ENCODE measurements at regions not wholly inside any gene's neighbourhood (a gene's known extent, or its start where the extent isn't known, plus 50 kb on each side); places are given as distances from the start of the nearest gene placed in this dataset.

- Histone ChIP-seq H3K36me3 (ENCODE audit: insufficient read depth, low read length) (no peaks in the 10 kb centered on the region), H3K79me2 (ENCODE audit: insufficient read depth, low read length) (no peaks in the 10 kb centered on the region), H3K27me3 (ENCODE audit: insufficient read depth, low read length, poor library complexity) (no peaks in the 10 kb centered on the region), H3K4me3 (ENCODE audit: low read depth in 1 of 2, low read length in 2 of 2) (no peak overlapping the region), H4K20me1 (ENCODE audit: insufficient read depth, low read length) (no peaks in the 10 kb centered on the region), H3K4me1 (ENCODE audit: insufficient read depth, low read length) (no peaks in the 10 kb centered on the region), H2AFZ (ENCODE audit: low read depth, low read length) (no peak overlapping the region), H3K9me3 (ENCODE audit: insufficient read depth, low read length, severe bottlenecking) (peaks cover 4% of the 10 kb centered on the region), H3K4me2 (ENCODE audit: insufficient read depth, low read length) (no peak overlapping the region), H3K9ac (ENCODE audit: low read depth, low read length) (no peak overlapping the region), H3K27ac (ENCODE audit: low read length) (no peak overlapping the region)
- TF ChIP-seq EZH2 (IDR thresholded peaks at IDR 0.05; ENCODE audit: borderline replicate concordance, low read depth, low read length, severe bottlenecking), result no peak
- TF ChIP-seq CTCF (IDR thresholded peaks at IDR 0.05; ENCODE audit: borderline replicate concordance, extremely low read depth, low read length, poor library complexity, severe bottlenecking), result no peak
- ATAC-seq (ENCODE audit: insufficient read depth, low read depth) (no peak), DNase-seq (no peak)
These were observed 588.9 kb downstream of the NTRK3 start for GRCh38 chr15:87667643-87668042.

GRCh38 chr15:87662575-87662974, 594.0 kb downstream of the NTRK3 start:
- H3K4me3 ChIP-seq (ENCODE audit: low read depth in 1 of 2, low read length in 2 of 2), result no peak overlapping the region
- H3K79me2 ChIP-seq (ENCODE audit: insufficient read depth, low read length), result no peaks in the 10 kb centered on the region
- peaks cover 4% of the 10 kb centered on the region for H3K9me3 ChIP-seq (ENCODE audit: insufficient read depth, low read length, severe bottlenecking)
- H3K27ac ChIP-seq (ENCODE audit: low read length), result no peak overlapping the region
- H3K4me1 ChIP-seq (ENCODE audit: insufficient read depth, low read length), result no peaks in the 10 kb centered on the region
- no peaks in the 10 kb centered on the region for H4K20me1 ChIP-seq (ENCODE audit: insufficient read depth, low read length)
- no peak for DNase-seq
- H3K36me3 ChIP-seq (ENCODE audit: insufficient read depth, low read length), result no peaks in the 10 kb centered on the region
- TF ChIP-seq EZH2 (IDR thresholded peaks at IDR 0.05; ENCODE audit: borderline replicate concordance, low read depth, low read length, severe bottlenecking), result no peak
- TF ChIP-seq CTCF (IDR thresholded peaks at IDR 0.05; ENCODE audit: borderline replicate concordance, extremely low read depth, low read length, poor library complexity, severe bottlenecking), result no peak
- H3K4me2 ChIP-seq (ENCODE audit: insufficient read depth, low read length), result no peak overlapping the region
- ATAC-seq (ENCODE audit: insufficient read depth, low read depth), result no peak
- no peak overlapping the region for H2AFZ ChIP-seq (ENCODE audit: low read depth, low read length)
- H3K27me3 ChIP-seq (ENCODE audit: insufficient read depth, low read length, poor library complexity), result no peaks in the 10 kb centered on the region
- no peak overlapping the region for H3K9ac ChIP-seq (ENCODE audit: low read depth, low read length)

- Histone ChIP-seq H3K79me2 (ENCODE audit: insufficient read depth, low read length) (no peaks in the 10 kb centered on the region), H3K9ac (ENCODE audit: low read depth, low read length) (no peak overlapping the region), H3K4me3 (ENCODE audit: low read depth in 1 of 2, low read length in 2 of 2) (no peak overlapping the region), H2AFZ (ENCODE audit: low read depth, low read length) (no peak overlapping the region), H4K20me1 (ENCODE audit: insufficient read depth, low read length) (no peaks in the 10 kb centered on the region), H3K36me3 (ENCODE audit: insufficient read depth, low read length) (no peaks in the 10 kb centered on the region), H3K9me3 (ENCODE audit: insufficient read depth, low read length, severe bottlenecking) (no peaks in the 10 kb centered on the region), H3K27me3 (ENCODE audit: insufficient read depth, low read length, poor library complexity) (no peaks in the 10 kb centered on the region), H3K27ac (ENCODE audit: low read length) (no peak overlapping the region), H3K4me1 (ENCODE audit: insufficient read depth, low read length) (no peaks in the 10 kb centered on the region), H3K4me2 (ENCODE audit: insufficient read depth, low read length) (no peak overlapping the region)
- no peak for TF ChIP-seq CTCF (IDR thresholded peaks at IDR 0.05; ENCODE audit: borderline replicate concordance, extremely low read depth, low read length, poor library complexity, severe bottlenecking)
- TF ChIP-seq EZH2 (IDR thresholded peaks at IDR 0.05; ENCODE audit: borderline replicate concordance, low read depth, low read length, severe bottlenecking), result no peak
- no peak for DNase-seq
- ATAC-seq (ENCODE audit: insufficient read depth, low read depth), result no peak
These were observed 594.8 kb downstream of the NTRK3 start for GRCh38 chr15:87661454-87662355.
